DMS153 (cell line): ENCODE measurements at regions not wholly inside any gene's neighbourhood (a gene's known extent, or its start where the extent isn't known, plus 50 kb on each side); places are given as distances from the start of the nearest gene placed in this dataset.

Experiments used
- DNase-seq: peaks from one replicate; lab custom pipeline; 2025; lab: John Stamatoyannopoulos, UW

DNA sequence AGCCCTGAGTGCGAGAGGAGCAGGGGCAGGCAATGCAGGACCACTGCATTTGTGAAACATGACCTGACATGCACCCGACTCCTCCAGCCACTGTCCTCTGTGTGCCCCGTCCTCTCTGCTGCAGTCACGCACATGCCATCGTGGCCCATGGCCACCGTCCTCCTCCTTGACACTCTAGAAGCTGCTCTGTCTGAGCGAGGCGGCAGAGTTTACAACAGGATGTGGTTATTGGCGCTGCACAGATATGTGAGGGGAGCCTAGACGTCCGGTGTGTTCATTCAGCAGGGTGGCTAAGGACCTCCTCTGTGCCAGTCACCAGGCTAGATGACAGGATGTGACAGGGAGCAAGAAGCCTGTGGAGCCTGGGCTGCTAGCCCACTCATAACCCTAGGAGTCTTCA, 277.8 kb downstream of the FOXO1 start:
- peak; percentile 56 for DNase-seq

- no peak for DNase-seq
Measured at GRCh38 chr13:40389081-40389641, 277.3 kb downstream of the FOXO1 start.

GRCh38 chr13:40390401-40390916, 276.0 kb downstream of the FOXO1 start:
- no peak for DNase-seq

GRCh38 chr13:40391788-40392187, 274.7 kb downstream of the FOXO1 start:
- no peak for DNase-seq

DNA sequence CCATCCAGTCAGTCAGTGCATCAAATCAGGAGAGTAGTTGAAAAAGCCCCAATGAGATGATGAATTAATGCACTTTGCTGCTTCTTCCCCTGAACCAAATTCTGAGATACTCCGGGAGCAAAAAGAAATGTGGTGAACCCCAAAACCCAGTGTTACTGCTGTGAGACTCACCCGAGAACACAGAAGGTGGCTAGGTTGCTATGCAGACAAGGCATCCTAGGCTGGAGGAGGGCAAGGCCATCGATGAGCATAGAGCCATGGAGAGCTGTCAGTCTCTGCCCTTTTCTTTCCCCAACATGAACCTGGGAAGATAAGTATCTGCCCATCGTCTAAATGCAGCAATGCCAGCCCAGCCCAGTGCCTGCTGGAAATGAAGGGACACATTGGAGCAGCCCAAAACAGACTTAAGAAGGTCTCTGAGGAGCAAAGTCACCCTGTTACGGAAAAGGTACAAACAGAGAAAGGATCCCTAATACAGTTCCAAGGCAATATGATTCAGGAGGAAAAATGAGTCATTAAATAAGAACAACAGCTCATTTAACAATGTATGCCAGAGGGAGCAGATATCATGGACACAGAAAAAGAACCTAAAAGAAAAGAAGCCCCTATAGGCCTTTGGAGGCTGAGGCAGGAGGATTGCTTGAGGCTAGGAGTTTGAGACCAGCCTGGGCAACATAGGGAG, 272.0 kb downstream of the FOXO1 start:
- no peak for DNase-seq

DNA sequence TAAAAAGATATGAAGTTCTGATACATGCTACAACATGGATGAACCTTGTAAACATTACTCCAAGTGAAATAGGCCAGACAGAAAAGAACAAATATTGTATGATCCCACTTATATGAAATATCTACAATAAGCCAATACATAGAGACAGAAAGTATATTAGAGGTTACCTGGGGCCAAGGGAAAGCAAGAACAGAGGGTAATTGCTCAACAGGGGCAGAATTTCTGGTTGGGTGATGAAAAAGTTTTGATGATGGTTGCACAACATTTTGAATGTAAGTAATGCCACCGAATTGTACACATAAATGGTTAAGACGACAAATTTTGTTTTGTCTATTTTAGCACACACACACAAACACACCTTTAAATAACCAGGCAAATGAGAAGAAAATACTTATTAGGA, 268.4 kb downstream of the FOXO1 start:
- DNase-seq = no peak

- no peak for DNase-seq
Measured at GRCh38 chr13:40399756-40400155, 266.7 kb downstream of the FOXO1 start.

DNA sequence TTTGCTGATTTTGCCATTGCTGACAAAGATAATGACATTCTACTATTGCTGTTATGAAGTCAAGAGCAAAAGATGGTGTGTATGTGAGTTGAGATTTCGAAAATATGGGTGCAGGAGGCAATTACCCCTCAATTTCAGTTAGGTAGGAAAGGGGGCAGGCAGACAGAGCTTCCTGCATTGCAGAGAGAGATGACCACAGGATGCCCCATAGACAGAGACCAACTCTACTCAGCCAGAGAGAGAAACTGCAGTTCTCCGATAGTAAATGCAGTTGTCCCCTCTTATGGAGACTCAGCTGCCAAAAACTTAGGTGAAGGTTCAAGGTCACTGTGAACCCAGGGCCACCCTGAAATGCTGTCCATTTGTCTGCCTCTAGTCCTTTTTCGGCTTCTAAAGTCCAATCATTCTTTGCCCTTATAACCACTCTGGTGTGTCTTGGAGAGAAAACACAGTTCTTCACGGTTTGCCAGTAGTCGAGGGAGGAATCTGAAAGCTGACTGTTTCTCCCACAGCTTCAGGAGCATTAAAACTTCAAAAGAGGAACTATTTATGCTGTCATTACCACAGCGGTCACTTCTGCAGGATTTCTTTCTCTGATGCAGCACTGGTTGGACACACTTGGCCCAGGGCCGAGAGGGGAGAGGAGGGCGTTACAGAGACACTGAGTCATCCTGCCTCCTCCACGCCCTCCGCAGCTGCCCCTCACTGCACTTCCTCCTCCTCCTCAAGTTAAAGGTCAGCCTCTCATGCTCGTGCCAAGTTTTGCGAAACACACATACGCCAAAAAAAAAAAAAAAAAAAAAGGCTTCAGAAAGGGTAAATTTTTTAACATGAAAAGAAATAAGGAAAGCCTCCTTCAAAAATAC, 264.3 kb downstream of the FOXO1 start:
- DNase-seq = no peak

GRCh38 chr13:40402931-40403431, 263.5 kb downstream of the FOXO1 start:
- no peak for DNase-seq

GRCh38 chr13:40403509-40404241, 262.8 kb downstream of the FOXO1 start:
- DNase-seq = no peak

- DNase-seq = no peak
Measured at GRCh38 chr13:40404407-40404806, 262.0 kb downstream of the FOXO1 start.

DNA sequence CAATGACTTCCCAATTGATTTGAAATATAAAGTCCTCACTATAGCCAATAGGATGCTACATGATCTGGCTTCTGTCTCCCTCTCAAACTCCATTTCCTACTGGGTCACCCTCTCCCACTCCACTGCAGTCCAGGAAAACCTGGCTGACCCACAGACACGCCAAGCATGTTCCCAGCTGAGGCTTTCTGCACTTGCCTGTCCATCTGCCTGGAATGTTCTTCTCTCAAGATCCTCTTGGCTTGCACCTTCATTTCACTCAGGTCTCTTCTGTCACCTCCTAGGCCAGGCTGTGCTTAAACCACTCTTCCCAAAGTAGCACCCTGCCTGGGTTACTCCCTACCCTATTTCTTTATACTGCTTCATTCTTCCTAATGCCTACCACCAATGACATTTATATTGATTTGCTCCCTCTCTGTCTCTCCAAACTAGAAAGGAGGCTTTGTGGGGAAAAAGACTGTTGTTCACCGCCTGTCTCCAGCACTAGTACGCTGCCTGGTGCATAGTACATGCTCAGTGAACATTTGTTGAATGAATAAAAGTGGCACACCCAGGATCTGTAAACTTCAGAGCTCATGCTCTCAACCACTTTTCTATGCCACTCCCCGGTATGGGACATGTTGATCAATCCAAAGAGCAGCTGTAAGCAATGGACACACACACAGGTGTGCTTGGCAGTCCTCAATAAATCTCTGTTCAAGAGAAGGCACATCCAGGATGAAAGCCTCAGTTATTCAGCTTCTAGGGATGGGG, 261.3 kb downstream of the FOXO1 start:
- no peak for DNase-seq

- no peak for DNase-seq
Measured at GRCh38 chr13:40406405-40407120, 259.9 kb downstream of the FOXO1 start.

DNA sequence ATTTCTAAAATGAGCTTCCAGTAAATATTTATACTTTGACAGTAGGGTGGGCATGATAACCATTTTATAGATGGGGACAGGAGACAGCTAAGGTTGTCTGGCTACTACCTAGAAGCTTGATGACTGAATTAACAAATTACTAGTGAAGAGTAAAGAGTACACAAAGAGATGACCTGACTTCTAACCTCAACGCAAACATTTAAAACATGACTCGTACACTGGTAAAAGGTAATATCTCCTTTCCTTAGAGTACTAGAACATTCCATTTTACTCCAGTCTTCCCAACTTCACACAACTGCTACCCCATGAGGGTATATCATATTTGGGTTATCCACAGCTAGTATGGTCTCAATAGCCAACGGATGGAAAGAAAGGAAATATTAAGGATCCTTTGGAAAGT, 258.9 kb downstream of the FOXO1 start:
- DNase-seq = no peak

DNA sequence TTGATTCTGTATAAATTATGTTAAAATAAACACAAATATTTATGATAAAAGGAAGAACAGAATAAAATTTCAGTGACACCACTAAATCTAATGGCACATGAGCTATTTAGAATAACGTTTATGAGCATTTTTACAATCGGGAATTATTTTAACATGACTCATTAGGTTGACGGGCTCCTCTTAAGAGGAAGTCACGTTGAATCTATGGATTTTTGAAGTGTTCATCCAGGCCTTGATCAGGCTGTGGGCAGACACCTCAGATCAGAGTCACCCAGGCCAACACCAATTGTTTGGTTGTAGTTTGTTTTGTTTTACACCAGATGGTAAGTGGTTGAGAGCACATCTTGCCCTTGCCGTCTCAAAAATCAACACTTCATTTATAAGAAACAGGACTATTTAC, 257.8 kb downstream of the FOXO1 start:
- no peak for DNase-seq

- DNase-seq = no peak
Measured at GRCh38 chr13:40409278-40409677, 257.2 kb downstream of the FOXO1 start.

DNA sequence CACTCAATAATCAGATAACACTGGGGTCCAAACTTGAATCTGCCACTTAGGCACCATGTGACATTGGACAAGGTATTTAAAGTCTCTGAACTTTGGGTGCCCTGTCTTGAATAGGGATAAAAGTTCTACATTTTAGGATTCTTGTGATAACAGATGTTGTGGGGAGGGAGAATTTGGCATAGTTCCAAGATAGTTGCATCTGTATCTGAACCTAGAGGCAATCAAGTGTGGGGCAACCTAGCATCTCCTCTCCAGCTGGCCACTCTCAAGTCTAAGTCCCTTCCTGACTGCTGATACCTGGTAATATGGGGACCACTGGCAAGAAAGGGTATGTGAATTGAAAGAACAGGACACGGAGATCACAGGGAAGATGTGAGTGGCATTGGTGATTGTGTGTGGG, 256.1 kb downstream of the FOXO1 start:
- no peak for DNase-seq

GRCh38 chr13:40420160-40420740, 246.2 kb downstream of the FOXO1 start:
- DNase-seq = no peak

DNA sequence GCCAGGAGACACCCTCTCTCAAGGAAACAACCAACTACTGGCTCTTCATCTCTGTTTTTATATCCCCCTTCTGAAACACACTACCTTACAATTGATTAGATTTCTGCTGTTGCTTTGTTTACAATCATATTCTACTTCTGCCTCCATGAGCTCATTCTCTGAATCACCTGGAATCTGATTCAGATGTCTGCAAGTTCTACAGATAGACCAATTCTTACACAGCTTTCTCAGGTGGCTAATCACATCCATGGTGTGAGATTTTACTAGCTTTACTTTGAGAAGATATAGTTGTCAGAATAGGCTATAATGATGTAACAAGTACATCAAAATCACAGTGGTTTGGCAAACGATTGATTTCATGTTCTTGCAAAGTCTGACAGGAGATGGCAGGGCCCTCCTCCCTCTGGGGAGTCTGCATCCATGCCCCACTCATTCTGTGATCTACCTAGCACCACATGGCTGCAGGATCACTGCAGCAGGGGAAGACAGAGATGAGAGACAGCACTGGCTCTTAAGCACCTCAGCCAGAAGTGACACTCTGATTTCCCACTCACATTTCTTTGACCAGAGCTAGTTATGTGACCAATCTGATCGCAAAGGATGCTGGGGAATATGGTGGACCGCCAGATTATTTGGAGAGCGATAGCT, 243.7 kb downstream of the FOXO1 start:
- DNase-seq = no peak

DNA sequence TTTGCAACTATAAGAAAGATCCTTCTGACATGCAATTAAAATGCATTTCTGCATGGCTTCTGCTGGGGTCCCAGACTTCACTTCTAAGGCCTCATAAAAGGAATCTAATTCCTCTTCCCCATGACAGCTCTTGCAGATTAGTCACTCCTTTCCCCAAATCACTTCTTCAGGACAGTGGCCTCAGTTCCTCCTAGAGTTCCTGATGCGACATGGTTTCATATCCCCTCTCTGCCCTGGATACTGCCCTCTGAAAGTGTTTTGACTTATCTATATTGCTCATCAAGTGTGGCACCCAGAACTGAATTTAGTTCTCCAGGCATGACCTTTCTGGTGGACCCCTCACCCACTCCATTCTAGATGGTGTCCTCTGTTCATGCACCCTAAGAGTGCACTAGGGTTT, 238.1 kb downstream of the FOXO1 start:
- no peak for DNase-seq
